ENCODE measurements at regions not wholly inside any gene's neighbourhood (a gene's known extent, or its start where the extent isn't known, plus 50 kb on each side); places are given as distances from the start of the nearest gene placed in this dataset.

GRCh38 chr3:195010551-195011100 is 260.3 kb downstream of the XXYLT1 start:
- H4K8ac ChIP-seq (replicated peaks; ENCODE audit: insufficient read length, low read depth, low read length) = no peak overlapping the region
- no CpG with 5 or more reads among the region's 10 CpGs for WGBS (ENCODE audit: extremely low coverage, insufficient read length, low lambda C conversion rate)
- no peak for DNase-seq

More at GRCh38 chr3:195010551-195011100, 260.3 kb downstream of the XXYLT1 start:
- no peak overlapping the region for H2BK120ac ChIP-seq (ENCODE audit: low read depth, low read length, poor library complexity, severe bottlenecking)
- H3K56ac ChIP-seq (ENCODE audit: insufficient read length, low read depth, low read length) = no peak overlapping the region
- peaks cover 4 to 23% (median 22%) of the 10 kb centered on the region in 3 experiments; a peak in 5 of 7 replicates for H3K36me3 Mint-ChIP-seq (ENCODE audit: insufficient read depth in 1 of 3, low read depth in 3 of 3)
- no peak overlapping the region for H3K18ac ChIP-seq (ENCODE audit: insufficient read length, low read depth, low read length)
- no peak overlapping the region for H2BK12ac ChIP-seq (ENCODE audit: insufficient read length, low read depth, low read length)
- no peak overlapping the region; a peak in 2 of 7 replicates for H3K27ac Mint-ChIP-seq
- no peaks in the 10 kb centered on the region for H3K4me1 ChIP-seq (ENCODE audit: insufficient read depth, low read length)
- H2BK5ac ChIP-seq (ENCODE audit: insufficient read length, low read length) = no peak overlapping the region
- no peak overlapping the region for H3K4me3 Mint-ChIP-seq
- H2AFZ ChIP-seq (ENCODE audit: low read length) = no peak overlapping the region
- no peak overlapping the region for H4K5ac ChIP-seq (ENCODE audit: insufficient read length, low read depth, low read length)
- no peak overlapping the region for H3K9ac ChIP-seq (ENCODE audit: extremely low read depth, insufficient read length, low read length)
- H3K27me3 ChIP-seq (ENCODE audit: insufficient read depth, low read length) = no peaks in the 10 kb centered on the region
- no peaks in the 10 kb centered on the region for H3K79me2 ChIP-seq (ENCODE audit: insufficient read depth, low read length)
- peaks cover 10 to 18% of the 10 kb centered on the region in 2 experiments for H3K4me1 Mint-ChIP-seq
- no peak for TF ChIP-seq CTCF (conservative IDR thresholded peaks at IDR 0.05)
- H2BK20ac ChIP-seq (ENCODE audit: low read depth, low read length, poor library complexity, severe bottlenecking) = no peak overlapping the region
- H3K4me2 ChIP-seq (ENCODE audit: insufficient read depth, insufficient read length, low read length) = no peak overlapping the region
- H4K20me1 ChIP-seq (ENCODE audit: control insufficient read depth, insufficient read depth, insufficient read length) = no peaks in the 10 kb centered on the region
- no peak overlapping the region for H3K4ac ChIP-seq (ENCODE audit: low read depth, low read length)
- H3T11ph ChIP-seq (ENCODE audit: low read length) = no peak overlapping the region
- H3K23me2 ChIP-seq (ENCODE audit: insufficient read length, low read depth, low read length, poor library complexity, severe bottlenecking) = no peaks in the 10 kb centered on the region
- no peak overlapping the region for H2AK5ac ChIP-seq (ENCODE audit: insufficient read length, low read length)
- H3K79me1 ChIP-seq (ENCODE audit: insufficient read depth, low read depth, low read length, poor library complexity, severe bottlenecking) = no peaks in the 10 kb centered on the region
- H3K27me3 Mint-ChIP-seq (ENCODE audit: low read depth) = peaks cover 26% of the 10 kb centered on the region
- H3K9me3 Mint-ChIP-seq = peaks cover 19 to 31% of the 10 kb centered on the region in 2 experiments
- H3K27ac ChIP-seq (ENCODE audit: insufficient read length, low read depth, low read length) = no peak overlapping the region
- no peak overlapping the region for H3K23ac ChIP-seq (ENCODE audit: insufficient read length, low read depth, low read length)
- H2BK15ac ChIP-seq (ENCODE audit: low read depth, low read length) = no peak overlapping the region
- no peak overlapping the region for H4K91ac ChIP-seq (ENCODE audit: insufficient read length, low read depth, low read length)
- H3K9me3 ChIP-seq (ENCODE audit: control insufficient read depth, low read depth, low read length) = peaks cover 7% of the 10 kb centered on the region
- no peak overlapping the region for H3K14ac ChIP-seq (ENCODE audit: insufficient read depth, low read length)
